ENCODE measurements at regions not wholly inside any gene's neighbourhood (a gene's known extent, or its start where the extent isn't known, plus 50 kb on each side); places are given as distances from the start of the nearest gene placed in this dataset.

DNA sequence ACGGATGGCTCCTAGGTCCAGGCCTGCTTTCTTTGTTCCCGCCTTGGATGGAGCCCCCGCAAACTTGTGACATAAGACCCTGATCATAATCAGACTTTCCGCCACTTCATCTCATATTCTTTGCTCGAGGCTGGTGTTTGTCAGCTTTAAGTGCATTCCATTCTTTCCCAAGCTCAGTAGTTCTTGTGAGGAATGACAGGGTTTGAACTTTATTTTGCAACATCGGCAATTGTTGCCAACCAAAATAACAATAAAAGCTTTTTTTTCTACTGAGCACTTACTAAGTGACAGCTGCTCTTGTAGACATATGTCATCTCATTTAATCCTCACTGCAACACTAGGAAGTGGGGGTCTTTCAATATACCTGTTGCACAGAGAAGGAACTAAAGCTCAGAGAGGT is 178.8 kb upstream of the ST6GAL2 start:
- TF ChIP-seq, protein P1, sequence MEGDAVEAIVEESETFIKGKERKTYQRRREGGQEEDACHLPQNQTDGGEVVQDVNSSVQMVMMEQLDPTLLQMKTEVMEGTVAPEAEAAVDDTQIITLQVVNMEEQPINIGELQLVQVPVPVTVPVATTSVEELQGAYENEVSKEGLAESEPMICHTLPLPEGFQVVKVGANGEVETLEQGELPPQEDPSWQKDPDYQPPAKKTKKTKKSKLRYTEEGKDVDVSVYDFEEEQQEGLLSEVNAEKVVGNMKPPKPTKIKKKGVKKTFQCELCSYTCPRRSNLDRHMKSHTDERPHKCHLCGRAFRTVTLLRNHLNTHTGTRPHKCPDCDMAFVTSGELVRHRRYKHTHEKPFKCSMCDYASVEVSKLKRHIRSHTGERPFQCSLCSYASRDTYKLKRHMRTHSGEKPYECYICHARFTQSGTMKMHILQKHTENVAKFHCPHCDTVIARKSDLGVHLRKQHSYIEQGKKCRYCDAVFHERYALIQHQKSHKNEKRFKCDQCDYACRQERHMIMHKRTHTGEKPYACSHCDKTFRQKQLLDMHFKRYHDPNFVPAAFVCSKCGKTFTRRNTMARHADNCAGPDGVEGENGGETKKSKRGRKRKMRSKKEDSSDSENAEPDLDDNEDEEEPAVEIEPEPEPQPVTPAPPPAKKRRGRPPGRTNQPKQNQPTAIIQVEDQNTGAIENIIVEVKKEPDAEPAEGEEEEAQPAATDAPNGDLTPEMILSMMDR (IDR thresholded peaks at IDR 0.05; ENCODE audit: borderline replicate concordance, extremely low read depth, low read length, poor library complexity, severe bottlenecking) = no peak
- no peak for TF ChIP-seq EZH2 (IDR thresholded peaks at IDR 0.05; ENCODE audit: borderline replicate concordance, low read depth, low read length, severe bottlenecking)
